ENCODE measurements at regions not wholly inside any gene's neighbourhood (a gene's known extent, or its start where the extent isn't known, plus 50 kb on each side); places are given as distances from the start of the nearest gene placed in this dataset.

- DNase-seq (ENCODE audit: insufficient read length) (no peak), FAIRE-seq (no peak)
- TF ChIP-seq POLR2A (IDR thresholded peaks at IDR 0.05; ENCODE audit: low read depth, low read length) (no peak), TAF1 (IDR thresholded peaks at IDR 0.05; ENCODE audit: borderline replicate concordance, low read depth, low read length) (no peak), POLR2AphosphoS5 (IDR thresholded peaks at IDR 0.05; ENCODE audit: low read depth, low read length) (no peak)
Observed at GRCh38 chrX:39596437-39596836, 501.3 kb downstream of the BCOR start.

GRCh38 chrX:39599339-39599738 is 498.4 kb downstream of the BCOR start:
- FAIRE-seq (peak; percentile 21), DNase-seq (ENCODE audit: insufficient read length) (no peak)
- TF ChIP-seq TAF1 (IDR thresholded peaks at IDR 0.05; ENCODE audit: borderline replicate concordance, low read depth, low read length) (no peak), POLR2A (IDR thresholded peaks at IDR 0.05; ENCODE audit: low read depth, low read length) (no peak), POLR2AphosphoS5 (IDR thresholded peaks at IDR 0.05; ENCODE audit: low read depth, low read length) (no peak)

GRCh38 chrX:39600222-39600621 is 497.5 kb downstream of the BCOR start:
- TF ChIP-seq TAF1 (IDR thresholded peaks at IDR 0.05; ENCODE audit: borderline replicate concordance, low read depth, low read length), result no peak
- no peak for TF ChIP-seq POLR2AphosphoS5 (IDR thresholded peaks at IDR 0.05; ENCODE audit: low read depth, low read length)
- TF ChIP-seq POLR2A (IDR thresholded peaks at IDR 0.05; ENCODE audit: low read depth, low read length), result no peak
- DNase-seq (ENCODE audit: insufficient read length) (no peak), FAIRE-seq (no peak)

- DNase-seq (ENCODE audit: insufficient read length) (no peak), FAIRE-seq (no peak)
- TF ChIP-seq POLR2AphosphoS5 (IDR thresholded peaks at IDR 0.05; ENCODE audit: low read depth, low read length) (no peak), POLR2A (IDR thresholded peaks at IDR 0.05; ENCODE audit: low read depth, low read length) (no peak), TAF1 (IDR thresholded peaks at IDR 0.05; ENCODE audit: borderline replicate concordance, low read depth, low read length) (no peak)
Observed at GRCh38 chrX:39601231-39602177, 496.3 kb downstream of the BCOR start.

GRCh38 chrX:39602195-39602594 is 495.6 kb downstream of the BCOR start:
- TF ChIP-seq POLR2A (IDR thresholded peaks at IDR 0.05; ENCODE audit: low read depth, low read length) (no peak), POLR2AphosphoS5 (IDR thresholded peaks at IDR 0.05; ENCODE audit: low read depth, low read length) (no peak), TAF1 (IDR thresholded peaks at IDR 0.05; ENCODE audit: borderline replicate concordance, low read depth, low read length) (no peak)
- DNase-seq (ENCODE audit: insufficient read length) (no peak), FAIRE-seq (no peak)

GRCh38 chrX:39603230-39603629 is 494.5 kb downstream of the BCOR start:
- no peak for FAIRE-seq
- no peak for TF ChIP-seq TAF1 (IDR thresholded peaks at IDR 0.05; ENCODE audit: borderline replicate concordance, low read depth, low read length)
- no peak for TF ChIP-seq POLR2A (IDR thresholded peaks at IDR 0.05; ENCODE audit: low read depth, low read length)
- no peak for TF ChIP-seq POLR2AphosphoS5 (IDR thresholded peaks at IDR 0.05; ENCODE audit: low read depth, low read length)
- DNase-seq (ENCODE audit: insufficient read length), result no peak

- no peak for DNase-seq (ENCODE audit: insufficient read length)
- TF ChIP-seq TAF1 (IDR thresholded peaks at IDR 0.05; ENCODE audit: borderline replicate concordance, low read depth, low read length) (no peak), POLR2AphosphoS5 (IDR thresholded peaks at IDR 0.05; ENCODE audit: low read depth, low read length) (no peak), POLR2A (IDR thresholded peaks at IDR 0.05; ENCODE audit: low read depth, low read length) (no peak)
Observed at GRCh38 chrX:39605183-39605582, 492.6 kb downstream of the BCOR start.

GRCh38 chrX:39605866-39606265 is 491.9 kb downstream of the BCOR start:
- FAIRE-seq (no peak), DNase-seq (ENCODE audit: insufficient read length) (no peak)
- no peak for TF ChIP-seq POLR2AphosphoS5 (IDR thresholded peaks at IDR 0.05; ENCODE audit: low read depth, low read length)

More at GRCh38 chrX:39605183-39605582, 492.6 kb downstream of the BCOR start:
- FAIRE-seq, result no peak

- FAIRE-seq, result no peak
Observed at GRCh38 chrX:39609941-39610340, 487.8 kb downstream of the BCOR start.

GRCh38 chrX:39611468-39611867 is 486.3 kb downstream of the BCOR start:
- no peak for FAIRE-seq
- DNase-seq (ENCODE audit: insufficient read length), result no peak
- TF ChIP-seq TAF1 (IDR thresholded peaks at IDR 0.05; ENCODE audit: borderline replicate concordance, low read depth, low read length) (no peak), POLR2A (IDR thresholded peaks at IDR 0.05; ENCODE audit: low read depth, low read length) (no peak), POLR2AphosphoS5 (IDR thresholded peaks at IDR 0.05; ENCODE audit: low read depth, low read length) (no peak)

More at GRCh38 chrX:39609941-39610340, 487.8 kb downstream of the BCOR start:
- no peak for TF ChIP-seq POLR2AphosphoS5 (IDR thresholded peaks at IDR 0.05; ENCODE audit: low read depth, low read length)
- TF ChIP-seq TAF1 (IDR thresholded peaks at IDR 0.05; ENCODE audit: borderline replicate concordance, low read depth, low read length), result no peak
- no peak for TF ChIP-seq POLR2A (IDR thresholded peaks at IDR 0.05; ENCODE audit: low read depth, low read length)
- no peak for DNase-seq (ENCODE audit: insufficient read length)

GRCh38 chrX:39613482-39613995 is 484.2 kb downstream of the BCOR start:
- DNase-seq (ENCODE audit: insufficient read length), result peak; percentile 38
- no peak for TF ChIP-seq POLR2A (IDR thresholded peaks at IDR 0.05; ENCODE audit: low read depth, low read length)
- no peak for TF ChIP-seq TAF1 (IDR thresholded peaks at IDR 0.05; ENCODE audit: borderline replicate concordance, low read depth, low read length)
- no peak for TF ChIP-seq POLR2AphosphoS5 (IDR thresholded peaks at IDR 0.05; ENCODE audit: low read depth, low read length)
- no peak for FAIRE-seq

Measured in GM12892 (cell line).